Pancreas (tissue), 10 donors: ENCODE measurements at regions not wholly inside any gene's neighbourhood (a gene's known extent, or its start where the extent isn't known, plus 50 kb on each side); places are given as distances from the start of the nearest gene placed in this dataset.

ENCODE experiments used
- ATAC-seq, 4 donors: fragments of 200-7000 bp; cut with Tn5 transposase; one replicate each; pipeline versions ENCODE4 v1.8.0 to v1.9.1; 2020; ENCODE audit warnings: mild to moderate bottlenecking in 4 of 4, moderate library complexity in 4 of 4
- DNase-seq, 6 donors: peaks; one replicate each; pipeline ENCODE4 v3.0.0-alpha.2; 2020
- FAIRE-seq: peaks from 2 replicates; lab custom pipeline; 2012; peaks lifted over from hg19 to GRCh38; lab: Jason Lieb, UNC
- H3K27ac ChIP-seq, 4 donors: fragments of 200-600 bp; sonication (generic); 1 replicate in 3 of 4; 2 replicates in 1 of 4; pipeline versions ENCODE4 v1.5.0 to v1.8.0; 2020
- H3K27me3 ChIP-seq, 4 donors: fragments of 200-600 bp; one replicate each; pipeline ENCODE4 v1.8.0; 2021
- H3K36me3 ChIP-seq, 3 donors: fragments of 200-600 bp; sonication (generic) in 1 of 3; one replicate each; pipeline versions ENCODE4 v1.5.0 to v1.8.0; 2020 to 2021
- H3K4me1 ChIP-seq, 3 donors: fragments of 200-600 bp; one replicate each; pipeline ENCODE4 v1.8.0; 2021
- H3K4me3 ChIP-seq, 4 donors: fragments of 200-600 bp; sonication (generic) in 2 of 4; one replicate each; pipeline versions ENCODE4 v1.5.0 to v1.8.0; 2020 to 2021
- H3K9me3 ChIP-seq, 4 donors: fragments of 200-600 bp; one replicate each; pipeline ENCODE4 v1.8.0; 2021
- WGBS, 2 donors: extraction: QIAGEN DNeasy Blood & Tissue Kit; methylation state at CpG; one replicate each; pipeline ENCODE4 v1.1.7; 2013; 5-methylcytosine and 5-hydroxymethylcytosine counted together
- intact Hi-C, 3 donors: fragments of 100-400 bp; cut with DNase I; formaldehyde crosslinking; loops; one replicate each; pipeline versions ENCODE4 v1.11.1 to v1.14.2; 2022
- TF ChIP-seq, protein P1 (sequence below), 4 donors: fragments of 200-600 bp; sonication (generic) in 3 of 4; IDR thresholded peaks; one replicate each; pipeline versions ENCODE4 v1.5.0 to v1.8.0; 2021; ENCODE audit warnings: antibody characterized with exemption in 4 of 4
- donor health status: healthy with polysubstance abuse.
- donor health status: DM: no; HTN: no; CAD: no; lungs with moderate emphysema.
- donor health status: DM: no; HTN: no; CAD: no.
- donor health status: control.
- donor health status: control.
- donor health status: Bipolar disorder and iron deficiency.
- donor health status: DM: yes; HTN: yes; CAD: no.
- donor health status: DM: no; HTN: no; CAD: no.
- donor health status: DM: no; HTN: no; CAD: no.
- donor health status: DM: yes; HTN: yes; CAD: no.

DNA sequence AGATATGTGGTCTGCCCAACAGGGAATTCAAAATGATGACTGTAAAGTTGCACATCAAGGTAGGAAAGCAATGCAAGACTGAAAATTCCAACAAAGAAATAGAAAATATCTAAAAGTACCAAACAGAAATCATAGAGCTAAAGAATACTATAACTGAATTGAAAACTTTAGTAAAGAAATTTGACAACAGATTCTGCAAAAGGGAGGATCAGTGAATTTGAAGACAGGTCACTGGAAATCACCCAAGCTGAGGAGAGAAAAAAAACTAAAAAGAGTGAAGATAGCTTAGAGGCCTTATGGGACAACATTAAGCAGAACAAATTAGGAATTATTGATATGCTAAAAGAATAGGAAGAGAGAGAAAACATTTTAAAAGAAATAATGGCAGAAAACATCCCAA, 240.6 kb downstream of the SNX13 start:
- TF ChIP-seq, protein P1, sequence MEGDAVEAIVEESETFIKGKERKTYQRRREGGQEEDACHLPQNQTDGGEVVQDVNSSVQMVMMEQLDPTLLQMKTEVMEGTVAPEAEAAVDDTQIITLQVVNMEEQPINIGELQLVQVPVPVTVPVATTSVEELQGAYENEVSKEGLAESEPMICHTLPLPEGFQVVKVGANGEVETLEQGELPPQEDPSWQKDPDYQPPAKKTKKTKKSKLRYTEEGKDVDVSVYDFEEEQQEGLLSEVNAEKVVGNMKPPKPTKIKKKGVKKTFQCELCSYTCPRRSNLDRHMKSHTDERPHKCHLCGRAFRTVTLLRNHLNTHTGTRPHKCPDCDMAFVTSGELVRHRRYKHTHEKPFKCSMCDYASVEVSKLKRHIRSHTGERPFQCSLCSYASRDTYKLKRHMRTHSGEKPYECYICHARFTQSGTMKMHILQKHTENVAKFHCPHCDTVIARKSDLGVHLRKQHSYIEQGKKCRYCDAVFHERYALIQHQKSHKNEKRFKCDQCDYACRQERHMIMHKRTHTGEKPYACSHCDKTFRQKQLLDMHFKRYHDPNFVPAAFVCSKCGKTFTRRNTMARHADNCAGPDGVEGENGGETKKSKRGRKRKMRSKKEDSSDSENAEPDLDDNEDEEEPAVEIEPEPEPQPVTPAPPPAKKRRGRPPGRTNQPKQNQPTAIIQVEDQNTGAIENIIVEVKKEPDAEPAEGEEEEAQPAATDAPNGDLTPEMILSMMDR (IDR thresholded peaks at IDR 0.05) = no peak
- ATAC-seq = no peak
- no peaks in the 10 kb centered on the region for H3K36me3 ChIP-seq
- no peak for DNase-seq
- H3K9me3 ChIP-seq = no peaks in the 10 kb centered on the region
- H3K4me1 ChIP-seq = no peaks in the 10 kb centered on the region
- no peak for FAIRE-seq
- no peak overlapping the region for H3K27ac ChIP-seq
- H3K4me3 ChIP-seq = no peak overlapping the region
- H3K27me3 ChIP-seq = no peaks in the 10 kb centered on the region
- intact Hi-C loops = no loop called here

DNA sequence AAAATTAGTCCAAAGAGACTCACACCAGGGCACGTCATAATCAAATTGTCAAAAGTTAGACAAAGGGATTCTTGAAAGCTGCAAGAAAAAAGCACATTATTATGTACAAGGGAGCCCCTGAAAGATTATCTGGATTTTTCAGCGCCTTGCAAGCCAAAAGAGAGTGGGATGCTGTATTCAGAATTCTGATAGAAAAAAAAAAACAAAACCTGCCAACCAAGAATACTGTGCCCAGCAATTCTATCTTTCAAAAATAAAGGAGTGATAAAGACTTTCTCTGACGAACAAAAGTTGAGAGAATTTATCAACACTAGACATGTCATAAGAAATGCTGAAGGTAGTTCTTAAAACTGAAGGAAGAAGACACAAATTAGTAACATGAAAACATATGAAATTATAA, 240.2 kb downstream of the SNX13 start:
- Histone ChIP-seq H3K27ac (no peak overlapping the region), H3K27me3 (no peaks in the 10 kb centered on the region), H3K4me1 (no peaks in the 10 kb centered on the region), H3K9me3 (no peaks in the 10 kb centered on the region), H3K4me3 (no peak overlapping the region), H3K36me3 (no peaks in the 10 kb centered on the region)
- TF ChIP-seq, protein P1 (IDR thresholded peaks at IDR 0.05) = no peak
- peak; percentile 53 for FAIRE-seq
- intact Hi-C loops = no loop called here
- no peak for DNase-seq
- WGBS, 2 donors = 50 to 61% methylated on average over 3 of the region's 3 CpGs
- ATAC-seq = no peak

DNA sequence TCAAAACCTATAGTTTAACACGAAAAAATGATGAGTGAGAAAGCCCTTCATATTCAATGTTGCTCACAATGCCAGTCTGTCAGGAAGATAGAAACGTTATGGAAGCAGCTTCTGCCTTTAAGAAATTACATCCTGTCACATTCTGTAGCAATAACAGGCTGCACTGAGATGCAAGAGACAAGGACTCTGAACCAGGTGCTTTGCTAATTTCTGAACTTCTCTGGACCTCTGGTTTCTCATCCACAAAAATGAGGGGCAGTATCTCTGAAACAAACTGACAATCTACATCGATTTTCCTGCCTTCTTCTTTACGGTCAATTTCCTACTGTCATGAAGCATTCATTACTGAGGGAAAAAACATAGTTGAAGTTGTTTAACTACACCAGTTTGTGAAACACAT, 234.0 kb downstream of the SNX13 start:
- H3K4me3 ChIP-seq = no peak overlapping the region
- TF ChIP-seq, protein P1 (IDR thresholded peaks at IDR 0.05) = no peak
- H3K4me1 ChIP-seq = no peaks in the 10 kb centered on the region
- FAIRE-seq (no peak), ATAC-seq (no peak), DNase-seq (no peak)
- no peaks in the 10 kb centered on the region for H3K36me3 ChIP-seq
- H3K9me3 ChIP-seq = no peaks in the 10 kb centered on the region
- intact Hi-C loops = no loop called here
- H3K27me3 ChIP-seq = no peaks in the 10 kb centered on the region
- 28 to 41% methylated on average over 4 of the region's 4 CpGs for WGBS, 2 donors
- H3K27ac ChIP-seq = no peak overlapping the region

DNA sequence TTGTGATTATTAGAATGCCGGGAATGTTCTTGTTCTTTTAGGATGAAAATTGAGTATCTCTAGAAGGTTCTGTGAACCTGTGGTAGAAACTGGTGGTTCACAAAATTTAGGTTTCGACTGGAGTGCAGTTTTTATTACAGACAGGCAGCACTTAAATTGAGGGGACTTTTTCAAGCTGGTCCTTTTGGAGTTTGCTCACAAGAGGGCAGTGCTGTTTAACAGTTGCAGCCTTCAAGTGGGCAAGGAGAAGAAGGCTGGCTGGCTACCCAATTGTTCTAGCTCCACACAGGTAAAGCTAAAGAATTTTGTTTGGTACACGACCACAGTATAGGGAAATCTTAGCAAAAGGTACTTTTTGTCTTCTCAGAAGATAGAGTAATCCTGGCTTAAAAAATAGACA, 233.6 kb downstream of the SNX13 start:
- TF ChIP-seq, protein P1 (IDR thresholded peaks at IDR 0.05) = peak in 2 of 4 donors; percentile 38 to 40
- Histone ChIP-seq H3K4me3 (no peak overlapping the region), H3K27me3 (no peaks in the 10 kb centered on the region), H3K36me3 (no peaks in the 10 kb centered on the region), H3K27ac (no peak overlapping the region), H3K9me3 (no peaks in the 10 kb centered on the region), H3K4me1 (no peaks in the 10 kb centered on the region)
- FAIRE-seq = no peak
- intact Hi-C loops = no loop called here
- peak in 3 of 6 donors; percentile 11 to 61 (median 27) for DNase-seq
- peak in 3 of 4 donors; percentile 78 to 87 (median 86) for ATAC-seq
- WGBS, 2 donors = 16% methylated on average over 3 of the region's 3 CpGs

DNA sequence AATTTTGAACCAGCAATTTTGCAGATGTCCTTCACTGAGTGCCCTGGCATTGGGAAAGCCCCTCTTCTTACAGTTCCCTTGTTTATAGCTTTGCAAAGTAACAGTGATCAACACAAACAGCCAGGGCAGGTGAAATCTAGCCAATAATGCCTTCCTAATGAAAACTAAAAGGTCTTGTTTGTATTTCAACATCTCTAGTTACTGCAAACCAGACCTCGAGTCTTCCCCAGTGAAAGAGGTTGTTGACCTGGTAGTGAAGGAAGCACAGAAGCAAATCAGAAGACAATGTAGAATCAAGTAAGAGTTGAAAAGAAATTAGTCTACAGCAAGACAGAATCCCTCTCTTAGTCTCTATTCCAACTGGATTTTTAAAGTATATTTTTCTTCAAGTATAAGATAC, 231.2 kb downstream of the SNX13 start:
- Histone ChIP-seq H3K27ac (no peak overlapping the region), H3K27me3 (peaks cover 0 to 5% (median 0%) of the 10 kb centered on the region in 4 donors), H3K36me3 (no peaks in the 10 kb centered on the region), H3K4me1 (no peaks in the 10 kb centered on the region), H3K4me3 (no peak overlapping the region), H3K9me3 (no peaks in the 10 kb centered on the region)
- ATAC-seq (no peak), DNase-seq (no peak), FAIRE-seq (no peak)
- intact Hi-C loops = no loop called here
- TF ChIP-seq, protein P1 (IDR thresholded peaks at IDR 0.05) = no peak
- WGBS, 2 donors = 26 to 29% methylated on average over 1 of the region's 1 CpG
